Thyroid gland (tissue), 4 donors: ENCODE measurements at regions not wholly inside any gene's neighbourhood (a gene's known extent, or its start where the extent isn't known, plus 50 kb on each side); places are given as distances from the start of the nearest gene placed in this dataset.

ENCODE experiments used
- POLR2A ChIP-seq, 2 donors: fragments of 450-650 bp; IDR thresholded peaks; one replicate each; pipeline ENCODE4 v1.6.1; 2017; ENCODE audit warnings: antibody characterized with exemption in 2 of 2, mild to moderate bottlenecking in 2 of 2, moderate library complexity in 1 of 2
- TF ChIP-seq, protein P1 (sequence below), 6 experiments: fragments of 200-600 bp in 3 of 6; fragments of 450-650 bp in 3 of 6; sonication (generic) in 3 of 6; IDR thresholded peaks; one replicate each; pipeline ENCODE4 v1.5.1; 2016 to 2019; ENCODE audit warnings: antibody characterized with exemption in 6 of 6, mild to moderate bottlenecking in 2 of 6, inconsistent platforms in 1 of 6, moderate library complexity in 1 of 6

GRCh38 chr6:165163519-165163918, 145.9 kb downstream of the C6orf118 start:
- TF ChIP-seq, protein P1, sequence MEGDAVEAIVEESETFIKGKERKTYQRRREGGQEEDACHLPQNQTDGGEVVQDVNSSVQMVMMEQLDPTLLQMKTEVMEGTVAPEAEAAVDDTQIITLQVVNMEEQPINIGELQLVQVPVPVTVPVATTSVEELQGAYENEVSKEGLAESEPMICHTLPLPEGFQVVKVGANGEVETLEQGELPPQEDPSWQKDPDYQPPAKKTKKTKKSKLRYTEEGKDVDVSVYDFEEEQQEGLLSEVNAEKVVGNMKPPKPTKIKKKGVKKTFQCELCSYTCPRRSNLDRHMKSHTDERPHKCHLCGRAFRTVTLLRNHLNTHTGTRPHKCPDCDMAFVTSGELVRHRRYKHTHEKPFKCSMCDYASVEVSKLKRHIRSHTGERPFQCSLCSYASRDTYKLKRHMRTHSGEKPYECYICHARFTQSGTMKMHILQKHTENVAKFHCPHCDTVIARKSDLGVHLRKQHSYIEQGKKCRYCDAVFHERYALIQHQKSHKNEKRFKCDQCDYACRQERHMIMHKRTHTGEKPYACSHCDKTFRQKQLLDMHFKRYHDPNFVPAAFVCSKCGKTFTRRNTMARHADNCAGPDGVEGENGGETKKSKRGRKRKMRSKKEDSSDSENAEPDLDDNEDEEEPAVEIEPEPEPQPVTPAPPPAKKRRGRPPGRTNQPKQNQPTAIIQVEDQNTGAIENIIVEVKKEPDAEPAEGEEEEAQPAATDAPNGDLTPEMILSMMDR (IDR thresholded peaks at IDR 0.05) = no peak
- TF ChIP-seq POLR2A (IDR thresholded peaks at IDR 0.05) = no peak
